Activated CD8-positive, alpha-beta memory T cell treated with anti-CD3 and anti-CD28 coated beads, Interleukin-2, amount 50 U/mL, for 4 hours (primary cell): ENCODE measurements at regions not wholly inside any gene's neighbourhood (a gene's known extent, or its start where the extent isn't known, plus 50 kb on each side); places are given as distances from the start of the nearest gene placed in this dataset.
"Not testable (repeated sequence)": the region's sequence is repeated elsewhere in the genome, so short reads cannot be mapped to it uniquely, and the experiment has no call there.

Source experiments
- DNase-seq: peaks from one replicate; pipeline ENCODE4 v3.0.0-alpha.2; 2020

DNA sequence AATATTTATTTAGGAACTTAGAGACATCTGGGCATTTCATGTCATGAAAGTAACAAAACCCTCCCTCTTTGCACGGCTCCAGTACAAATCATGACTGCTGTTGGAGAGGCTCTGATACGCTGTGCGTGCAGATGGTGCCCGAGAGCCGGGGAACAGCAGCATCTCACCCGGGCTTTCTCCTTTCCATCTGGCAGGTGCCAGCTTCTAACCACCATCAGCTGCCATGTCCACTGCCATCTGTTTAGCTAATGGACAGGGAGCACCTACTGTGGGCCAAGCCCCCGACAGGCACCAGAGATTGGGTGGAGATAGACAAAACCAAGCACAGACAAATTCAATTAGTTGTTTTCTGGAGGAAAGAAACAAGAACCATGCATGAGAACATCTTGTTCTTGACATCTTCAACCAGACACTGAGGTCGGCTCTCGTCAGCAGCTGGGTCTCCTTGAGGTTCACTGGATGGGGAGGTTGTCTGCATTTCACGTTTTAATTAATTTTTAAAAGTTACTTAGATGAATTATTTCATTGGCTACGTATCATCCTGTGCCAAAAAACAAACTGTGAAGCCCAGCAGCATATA lies 323.7 kb downstream of the THBS2 start:
- DNase-seq: no peak

DNA sequence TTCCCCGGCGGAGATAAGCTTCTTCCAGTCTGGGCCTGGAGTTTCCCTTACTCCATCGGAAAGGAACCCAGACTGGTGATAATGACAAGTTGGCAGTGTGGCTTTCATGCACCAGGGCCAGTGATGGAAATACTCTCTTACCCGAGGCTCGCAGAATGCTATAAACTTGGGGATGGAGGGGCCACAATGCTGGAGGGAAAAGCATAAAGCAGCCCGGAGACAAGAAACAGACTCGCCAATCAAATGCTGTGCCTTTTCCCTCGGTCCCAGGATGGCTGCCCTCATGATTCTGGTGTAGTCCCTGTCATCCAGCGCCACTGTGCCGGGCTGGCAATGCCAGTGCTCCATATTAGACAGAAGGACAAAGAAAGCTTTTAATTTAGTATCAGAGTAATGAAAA lies 325.6 kb downstream of the THBS2 start:
- DNase-seq: no peak

DNA sequence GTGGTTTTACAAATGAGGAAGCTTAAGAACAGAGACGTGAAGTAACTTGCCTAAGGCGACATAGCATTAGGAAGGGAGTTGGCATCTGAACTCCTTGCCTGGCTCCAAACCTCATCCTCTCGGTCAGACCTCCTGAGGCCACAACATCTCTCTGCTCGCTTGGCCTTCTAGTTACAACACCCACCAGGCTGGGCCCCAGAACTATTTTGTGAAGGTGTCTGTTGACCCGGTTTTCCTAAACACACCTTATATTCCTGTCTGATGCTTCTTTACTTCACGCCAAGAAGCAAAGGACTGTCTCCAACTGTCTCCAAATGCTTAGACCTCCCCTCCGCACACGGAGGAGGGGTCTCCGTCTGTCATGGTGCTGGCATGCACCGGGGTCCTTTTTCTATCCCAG lies 326.6 kb downstream of the THBS2 start:
- DNase-seq: no peak

DNA sequence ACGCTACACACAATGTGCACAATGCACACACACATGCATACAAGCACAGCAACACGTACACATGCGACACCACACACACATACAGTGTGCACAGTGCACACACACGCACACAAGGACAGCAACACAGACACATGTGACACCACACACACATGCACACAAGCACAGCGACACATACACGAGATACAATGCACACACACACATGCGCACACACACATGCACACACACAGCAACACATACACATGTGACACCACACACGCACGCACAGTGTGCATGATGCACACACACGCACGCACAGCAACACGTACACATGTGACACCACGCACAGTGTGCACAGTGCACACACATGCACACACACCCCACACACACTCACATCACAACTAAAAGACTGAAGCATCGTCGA lies 327.3 kb downstream of the THBS2 start:
- no peak for DNase-seq

DNA sequence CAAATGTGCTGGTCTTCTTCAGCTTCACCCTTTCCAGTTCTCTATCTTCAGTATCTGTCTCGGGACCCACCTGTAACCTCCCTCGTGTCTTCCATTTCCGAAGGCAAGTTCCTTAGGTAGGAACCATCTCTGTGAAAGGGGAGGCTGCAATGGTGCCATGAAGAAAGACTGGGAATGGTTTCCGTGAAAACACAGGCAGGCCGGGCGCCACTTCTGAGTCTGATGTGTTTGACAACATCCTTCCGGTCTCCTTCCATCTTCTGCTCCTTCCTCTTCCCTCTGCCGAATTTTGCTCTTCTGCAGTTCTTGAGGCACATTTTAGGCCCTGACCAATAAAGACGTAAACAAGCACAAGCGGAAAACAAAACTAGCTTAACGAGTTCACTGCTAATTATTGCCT lies 328.0 kb downstream of the THBS2 start:
- no peak for DNase-seq

DNA sequence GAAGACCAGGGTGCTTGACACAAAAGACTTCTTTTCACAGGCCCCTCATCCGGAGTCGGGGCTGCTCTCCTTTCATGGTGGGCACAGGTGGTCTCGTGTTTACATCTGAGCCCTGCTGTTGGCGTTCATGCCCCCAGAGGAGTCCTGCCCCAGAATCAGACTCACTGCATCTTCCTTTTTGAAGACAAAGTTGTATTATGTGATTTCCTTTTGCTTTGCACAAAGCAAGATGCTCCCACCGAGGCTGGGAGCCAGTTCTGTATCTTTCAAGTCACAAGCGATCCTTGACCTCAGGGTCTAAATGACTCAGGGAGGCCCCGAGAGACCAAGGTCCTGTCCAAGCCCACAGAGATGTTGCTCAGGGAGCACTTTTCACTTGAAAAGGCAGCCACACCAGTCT lies 330.5 kb downstream of the THBS2 start:
- DNase-seq: no peak

DNA sequence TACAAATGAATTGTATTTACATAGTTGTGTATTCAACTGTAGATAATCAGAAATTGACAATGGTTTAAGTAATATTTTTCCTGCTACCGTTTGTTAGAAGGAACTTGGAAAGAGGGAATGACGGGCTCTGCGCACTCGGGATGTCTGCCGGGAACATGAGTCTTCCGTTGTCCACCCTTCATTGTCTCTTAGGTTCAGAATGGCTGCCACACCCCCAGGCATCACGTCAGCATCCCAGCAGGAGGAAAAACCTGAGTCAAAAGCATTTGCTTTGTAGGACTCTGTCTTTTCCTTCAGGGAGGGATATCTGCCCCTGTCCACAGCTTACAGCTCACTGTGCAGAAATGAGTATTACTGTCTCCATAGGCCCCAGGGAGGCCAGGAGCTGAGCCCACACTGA lies 331.2 kb downstream of the THBS2 start:
- no peak for DNase-seq

DNA sequence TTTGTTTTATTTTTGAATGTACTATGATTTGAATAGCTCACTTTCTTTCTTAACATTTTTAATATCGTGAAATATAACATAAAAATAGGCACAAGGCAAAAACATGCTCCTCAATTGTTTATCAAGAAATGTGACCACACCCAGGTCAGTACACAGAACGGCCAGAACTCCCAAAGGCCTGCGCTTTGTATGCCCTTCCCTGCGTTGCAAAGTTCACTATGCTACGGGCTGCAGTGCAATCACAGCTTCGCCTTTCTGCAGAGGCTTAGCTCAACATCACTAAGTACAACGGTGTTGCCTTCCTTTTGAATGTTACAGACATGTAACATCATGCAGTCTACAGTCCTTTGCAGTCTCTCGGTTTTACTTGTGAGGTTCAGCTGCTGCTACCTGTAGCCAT lies 333.4 kb downstream of the THBS2 start:
- no peak for DNase-seq

DNA sequence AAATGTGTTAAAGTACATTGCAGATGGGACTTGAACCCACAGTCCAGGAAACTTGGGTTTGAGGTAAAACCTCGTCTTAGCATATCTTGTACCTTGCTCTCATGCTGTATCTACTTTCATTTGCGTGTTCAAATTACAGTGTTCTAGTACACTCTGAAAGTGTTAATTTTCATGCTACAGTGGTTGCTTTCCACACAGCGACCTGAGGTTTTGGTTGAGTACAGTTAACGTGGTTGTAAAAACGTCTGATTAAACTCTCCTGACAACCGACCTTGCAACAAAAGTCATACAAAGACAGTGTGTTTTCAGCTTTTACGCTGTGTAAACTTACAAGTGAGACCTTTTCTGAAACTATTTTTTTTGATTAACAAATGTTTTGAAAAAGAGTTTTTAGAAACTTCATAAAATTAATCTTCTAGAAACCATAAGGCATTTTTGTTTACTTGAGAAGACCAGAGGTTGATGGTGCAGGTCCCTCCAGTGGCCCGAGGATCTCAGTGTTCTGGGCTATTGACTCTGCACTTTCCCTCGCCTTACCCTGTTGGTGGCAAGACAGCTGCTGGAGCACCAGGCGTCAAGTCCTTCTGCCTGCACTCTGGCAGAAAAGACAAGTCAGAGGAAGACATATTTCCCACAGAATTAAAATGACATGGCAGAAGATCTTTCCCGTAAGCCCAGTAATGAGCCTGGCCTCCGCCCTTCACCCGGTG lies 334.0 kb downstream of the THBS2 start:
- DNase-seq: no peak

DNA sequence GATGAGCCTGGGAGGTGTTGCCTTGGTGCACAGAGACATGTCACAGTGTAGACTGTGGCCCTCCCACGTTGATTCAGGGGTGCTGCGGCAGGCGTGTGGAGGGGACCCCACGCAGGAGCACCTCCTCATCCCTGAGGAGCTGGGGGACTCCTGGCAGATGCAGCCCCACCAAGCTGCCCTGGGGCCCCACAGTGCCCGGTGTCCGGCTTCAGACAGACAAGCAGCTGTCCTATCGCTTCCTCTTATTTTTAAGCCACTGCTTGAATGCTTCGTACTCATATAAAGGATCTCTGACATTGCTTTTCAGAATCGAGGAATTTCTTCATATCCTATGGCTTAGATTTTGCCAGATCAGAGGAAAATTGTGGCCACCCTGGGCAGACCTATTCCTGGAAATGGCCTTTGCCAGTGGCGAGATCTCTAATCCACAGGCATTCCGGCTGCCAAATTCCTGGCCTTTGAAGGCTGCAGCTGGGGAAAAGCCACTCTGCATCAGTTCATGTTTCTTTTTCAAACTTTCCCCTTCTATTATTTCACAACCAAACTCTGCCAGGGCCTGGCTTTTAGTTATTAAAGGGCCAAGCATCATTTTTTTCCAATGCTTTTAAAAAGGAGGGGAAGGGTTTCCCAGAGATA lies 337.0 kb downstream of the THBS2 start:
- DNase-seq: no peak

DNA sequence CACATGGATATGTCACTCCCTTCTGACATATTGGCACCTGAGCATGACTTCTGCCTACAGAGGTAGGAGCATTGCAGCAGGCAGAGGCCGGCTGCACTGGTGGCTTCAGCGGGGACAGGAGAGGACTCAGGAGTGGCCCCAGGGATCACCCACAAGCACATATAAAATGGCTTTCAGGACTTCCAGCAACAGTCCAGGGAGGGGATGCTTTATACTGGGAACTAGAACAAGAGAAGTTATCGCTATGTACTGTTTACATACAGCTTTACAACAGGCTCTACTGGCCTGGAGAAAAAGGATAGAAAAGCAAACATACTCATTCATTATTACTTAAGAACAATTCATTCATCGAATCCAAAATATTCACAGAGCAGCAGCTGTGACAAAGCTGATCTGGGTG lies 337.8 kb downstream of the THBS2 start:
- no peak for DNase-seq

DNA sequence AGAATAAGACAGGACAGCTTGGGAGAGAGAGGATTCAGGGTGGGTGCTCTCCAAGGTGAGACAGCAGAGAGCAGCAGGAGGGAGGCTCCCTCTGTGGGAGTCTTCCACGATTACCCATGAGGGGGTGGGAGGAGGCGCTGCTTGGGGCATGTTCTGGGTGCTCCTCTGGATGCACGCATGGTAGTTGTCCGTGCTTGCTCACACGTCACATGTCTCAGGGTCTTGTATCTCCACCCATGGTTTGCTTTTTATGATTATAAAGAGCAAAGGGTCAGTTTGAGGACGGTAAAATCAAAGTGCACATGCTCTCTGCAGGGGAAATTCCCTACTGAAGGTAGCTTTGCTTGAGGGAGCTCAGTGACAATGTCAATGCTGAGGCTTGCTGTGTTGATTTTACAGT lies 338.4 kb downstream of the THBS2 start:
- DNase-seq: no peak

DNA sequence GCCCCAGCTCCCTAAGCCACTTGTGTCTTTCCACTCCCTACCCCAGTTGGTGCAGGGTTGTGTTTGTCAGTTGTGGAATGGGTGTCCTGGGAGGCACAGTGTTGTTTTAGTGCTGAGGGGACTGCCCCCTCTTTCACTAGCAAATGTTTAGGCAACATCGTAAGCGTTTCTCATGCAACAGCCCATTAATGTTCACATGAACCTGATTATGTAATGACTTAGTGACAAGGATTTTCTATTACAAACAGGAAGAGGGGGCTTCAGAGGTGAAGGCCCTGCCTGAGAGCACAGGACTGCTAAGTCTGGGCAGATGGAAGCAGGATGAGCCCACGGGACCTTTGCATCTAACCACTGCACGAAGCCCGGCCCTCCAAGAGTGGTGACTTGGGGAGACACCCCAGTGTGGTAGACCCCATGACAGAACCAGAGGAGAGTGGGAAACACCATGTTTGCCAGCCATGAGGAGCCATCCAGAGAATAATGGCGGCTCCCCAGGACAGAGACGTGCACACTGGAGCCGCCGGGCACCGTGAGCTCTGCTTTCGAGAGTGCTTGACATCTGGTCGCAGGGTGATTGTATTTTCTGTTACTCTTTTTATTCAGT lies 339.7 kb downstream of the THBS2 start:
- no peak for DNase-seq

DNA sequence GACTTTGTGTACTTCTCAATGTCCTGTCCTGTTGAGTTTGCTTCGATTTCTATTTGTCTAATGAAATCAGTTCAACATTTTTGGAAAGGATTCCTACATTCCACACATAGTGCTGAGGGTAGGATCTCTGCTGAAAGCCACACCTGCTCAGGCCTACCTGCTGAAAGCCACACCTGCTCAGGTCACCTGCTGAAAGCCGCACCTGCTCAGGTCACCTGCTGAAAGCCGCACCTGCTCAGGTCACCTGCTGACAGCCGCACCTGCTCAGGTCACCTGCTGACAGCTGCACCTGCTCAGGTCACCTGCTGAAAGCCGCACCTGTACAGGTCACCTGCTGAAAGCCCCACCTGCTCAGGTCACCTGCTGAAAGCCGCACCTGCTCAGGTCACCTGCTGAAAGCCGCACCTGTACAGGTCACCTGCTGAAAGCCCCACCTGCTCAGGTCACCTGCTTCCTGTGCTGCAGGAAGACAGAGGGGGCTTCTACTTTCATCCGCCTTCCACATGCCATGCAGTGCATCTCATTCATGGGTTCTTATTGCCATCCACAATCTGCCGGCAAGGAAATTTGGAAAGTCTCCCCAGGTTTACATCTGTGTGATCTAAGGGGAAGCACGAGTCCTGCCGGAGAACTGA lies 340.3 kb downstream of the THBS2 start:
- not testable (repeated sequence) for DNase-seq

DNA sequence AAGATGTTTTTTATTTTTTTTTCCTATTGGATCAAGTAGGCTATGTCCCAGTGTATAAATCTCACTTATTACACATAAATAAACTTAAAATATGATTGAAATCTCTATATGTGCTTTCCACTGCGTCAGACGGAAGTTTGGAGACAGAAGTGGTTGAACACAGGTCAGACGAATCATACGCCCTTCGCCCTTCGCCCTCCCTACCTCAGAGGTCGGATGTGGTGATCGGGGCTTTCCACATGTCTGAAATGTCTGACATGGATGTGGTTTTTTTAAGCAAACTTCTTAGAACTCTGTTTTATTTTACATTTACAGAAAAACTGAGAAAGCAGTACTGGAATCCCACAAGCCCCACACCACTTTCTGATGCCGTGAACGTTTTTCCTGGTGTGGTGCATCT lies 344.4 kb downstream of the THBS2 start:
- no peak for DNase-seq

DNA sequence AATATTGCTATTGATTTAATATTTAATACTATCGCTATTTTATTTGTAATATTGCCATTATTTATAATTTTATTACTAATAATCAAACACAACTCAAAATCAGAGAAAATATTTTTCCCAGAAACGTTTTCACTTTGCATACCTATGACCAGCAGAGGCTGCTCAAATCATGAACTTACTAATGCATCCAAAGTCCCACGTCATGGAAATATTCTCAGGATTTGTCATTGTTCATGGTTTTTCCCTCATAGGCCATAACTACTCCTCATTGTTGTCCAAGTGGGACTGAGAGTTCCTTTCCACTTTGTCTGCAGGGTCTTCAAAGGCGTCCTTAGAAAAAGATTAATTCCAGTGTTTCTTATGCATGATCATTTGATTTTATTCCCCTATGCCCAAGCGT lies 344.8 kb downstream of the THBS2 start:
- no peak for DNase-seq

DNA sequence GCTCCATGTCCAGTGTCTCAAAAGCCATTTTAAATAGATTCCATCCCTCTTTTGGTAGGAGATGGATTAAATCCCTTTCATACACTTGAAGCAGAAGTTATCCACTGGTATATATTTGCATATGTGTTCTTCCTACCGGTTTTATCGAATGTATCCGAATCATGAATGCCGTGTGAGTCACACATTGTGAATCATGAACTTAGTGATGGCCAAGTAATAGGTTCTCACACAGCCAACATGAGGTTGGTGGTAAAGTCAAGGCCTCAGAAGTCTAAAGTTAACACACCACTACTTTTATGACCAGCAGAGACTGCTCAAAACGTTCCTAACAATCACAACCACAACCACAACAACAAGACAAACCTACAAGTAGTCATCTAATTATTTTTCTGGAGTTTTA lies 345.5 kb downstream of the THBS2 start:
- no peak for DNase-seq

DNA sequence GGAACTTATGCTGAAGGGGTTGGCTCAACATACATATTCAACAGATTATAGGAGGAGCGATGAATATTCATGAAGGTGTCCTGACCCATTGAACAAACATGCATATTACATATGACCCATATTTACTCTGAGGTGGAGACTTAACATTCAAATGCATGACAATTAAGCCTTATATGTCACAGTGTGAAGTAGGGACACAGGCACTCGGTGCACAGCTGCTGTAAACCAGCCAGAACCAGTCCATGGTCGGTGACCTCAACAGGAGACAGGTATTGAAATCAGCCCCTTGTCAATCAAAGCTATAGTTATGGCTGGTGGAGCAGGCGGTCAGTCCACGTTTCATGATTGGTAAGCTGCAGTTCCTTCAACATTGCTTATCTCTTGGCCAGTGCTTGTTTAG lies 347.3 kb downstream of the THBS2 start:
- DNase-seq: no peak

DNA sequence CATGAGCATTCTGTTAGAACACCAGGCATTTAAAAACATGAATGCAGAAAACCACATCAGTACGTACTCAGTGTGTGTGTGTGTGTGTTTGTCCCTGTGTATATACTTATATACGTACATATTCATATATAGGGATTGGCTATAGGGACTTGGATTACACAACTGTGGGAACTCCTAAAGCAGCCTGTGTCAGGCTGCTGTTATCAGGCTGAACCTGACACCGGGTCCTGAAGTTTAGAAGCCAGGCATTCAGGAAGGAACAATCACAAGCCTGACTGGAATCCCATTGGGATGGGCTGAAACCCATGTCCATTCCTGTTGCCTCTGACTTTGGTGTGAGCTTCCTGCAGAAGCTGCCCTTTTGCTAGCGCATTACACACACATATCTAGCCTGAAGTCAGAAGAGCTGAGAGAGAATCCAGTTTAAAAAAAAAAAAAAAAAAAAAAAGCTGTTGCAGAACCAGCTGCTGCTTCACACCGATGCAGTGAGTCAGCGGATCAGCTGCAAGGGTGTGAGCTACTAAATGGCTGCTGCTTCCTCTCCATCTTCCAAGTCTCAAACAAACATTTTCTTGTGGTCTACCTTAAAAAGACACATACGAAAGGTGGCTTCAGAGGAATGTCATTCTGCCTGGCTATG lies 348.1 kb downstream of the THBS2 start:
- DNase-seq: no peak

DNA sequence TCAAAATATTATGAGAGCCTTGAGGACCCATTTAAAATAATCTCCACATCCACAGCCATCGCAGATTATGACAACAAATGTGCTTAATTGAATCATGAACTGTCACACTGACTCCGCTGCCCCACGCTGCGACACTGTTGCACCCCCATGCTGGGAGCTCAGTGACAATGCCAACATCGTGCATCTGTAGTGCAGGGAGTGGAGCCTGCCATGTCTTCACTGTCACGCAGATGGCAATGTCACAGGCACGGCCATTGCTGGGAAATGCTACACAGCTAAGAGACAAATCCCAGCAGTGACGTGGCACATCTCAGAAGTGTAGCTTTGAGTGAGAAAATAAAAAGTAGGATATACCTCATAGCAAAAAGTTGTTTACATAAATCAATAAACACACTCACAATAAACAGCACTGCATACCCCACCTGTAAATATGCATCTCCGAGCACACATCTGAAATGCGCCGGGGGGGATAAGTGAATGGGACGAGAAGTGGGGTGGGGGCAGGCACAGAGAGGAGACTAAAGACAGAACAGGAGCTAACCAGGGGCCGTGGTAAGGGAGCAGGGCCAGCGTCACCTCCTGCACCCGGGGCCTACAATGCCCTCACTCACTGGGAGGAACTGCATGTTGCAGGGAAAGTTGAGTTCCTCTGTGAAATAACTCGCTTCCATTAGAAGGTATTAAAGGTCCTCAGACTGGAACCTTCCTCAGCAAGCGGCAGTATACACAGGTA lies 349.9 kb downstream of the THBS2 start:
- DNase-seq: no peak

DNA sequence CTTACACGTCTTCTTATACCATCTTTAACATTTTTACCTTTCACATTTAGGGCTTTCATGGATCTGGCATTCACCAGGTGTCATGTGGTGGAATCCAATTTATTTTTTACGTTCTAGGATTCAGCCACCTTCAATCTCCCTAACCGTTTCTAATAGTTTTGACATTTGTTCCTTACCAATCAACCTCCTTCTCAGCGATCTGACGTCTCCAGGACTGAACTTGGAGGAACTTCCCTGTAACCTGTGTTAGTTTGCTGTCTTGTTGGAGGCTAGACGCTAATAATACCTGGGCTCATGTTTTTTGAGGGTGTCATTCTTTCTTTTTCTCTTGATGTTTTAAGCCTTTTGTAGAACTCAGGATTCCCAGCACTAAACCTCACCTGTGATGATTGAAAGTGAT lies 351.6 kb downstream of the THBS2 start:
- no peak for DNase-seq

DNA sequence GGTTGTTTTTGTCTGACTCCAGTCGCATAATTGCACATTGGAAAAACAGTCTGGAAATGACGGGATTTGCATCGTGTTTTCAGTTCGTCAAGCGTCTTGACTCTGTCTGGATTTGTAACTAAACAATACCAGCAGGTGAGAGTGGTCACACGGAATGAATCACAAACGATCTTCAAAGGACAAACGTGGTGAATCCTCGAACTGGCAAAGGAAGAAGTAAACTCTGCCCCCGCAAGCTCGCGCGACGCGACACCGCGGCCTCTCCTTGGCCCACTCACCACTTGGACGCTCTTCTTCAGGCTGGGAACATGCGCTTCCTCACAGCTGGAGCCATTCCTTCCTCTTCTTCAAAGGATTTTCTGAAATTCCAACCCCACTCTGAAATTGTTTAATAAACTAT lies 352.6 kb downstream of the THBS2 start:
- no peak for DNase-seq

DNA sequence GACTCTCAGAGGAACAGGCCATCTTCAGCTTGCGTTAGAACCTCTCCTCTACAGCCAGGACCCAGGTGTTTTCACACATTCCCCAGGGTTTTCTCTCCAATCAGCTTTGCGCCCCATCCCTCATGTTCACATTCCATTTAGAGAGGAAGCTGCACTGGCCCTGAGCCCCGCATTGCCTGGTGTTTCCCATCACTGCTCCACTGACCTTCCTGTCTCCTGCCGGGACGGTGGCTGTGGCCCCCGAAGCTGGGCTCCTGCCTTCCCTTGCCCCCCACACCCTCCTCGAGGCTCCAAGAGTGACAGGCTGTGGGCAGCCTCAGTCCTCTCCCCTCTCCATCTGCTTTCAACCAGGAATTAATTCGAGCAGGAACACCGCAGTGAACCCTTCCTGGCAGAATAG lies 357.3 kb downstream of the THBS2 start:
- no peak for DNase-seq
